T1000 (cell line): ENCODE measurements at regions not wholly inside any gene's neighbourhood (a gene's known extent, or its start where the extent isn't known, plus 50 kb on each side); places are given as distances from the start of the nearest gene placed in this dataset.

Experiments used
- DNase-seq: peaks from one replicate; lab custom pipeline; 2025; ENCODE audit warnings: mixed read lengths; lab: John Stamatoyannopoulos, UW

GRCh38 chr1:80910426-80910825 is 890.3 kb upstream of the ADGRL2 start:
- no peak for DNase-seq

GRCh38 chr1:80909172-80909784 is 891.5 kb upstream of the ADGRL2 start:
- DNase-seq: no peak

- no peak for DNase-seq
Measured at GRCh38 chr1:80896781-80897356, 903.9 kb upstream of the ADGRL2 start.

- DNase-seq: no peak
Measured at GRCh38 chr1:80894921-80895320, 905.8 kb upstream of the ADGRL2 start.

- no peak for DNase-seq
Measured at GRCh38 chr1:80893115-80893514, 907.6 kb upstream of the ADGRL2 start.

- no peak for DNase-seq
Measured at GRCh38 chr1:80892539-80892938, 908.2 kb upstream of the ADGRL2 start.

GRCh38 chr1:80891871-80892270 is 908.9 kb upstream of the ADGRL2 start:
- no peak for DNase-seq

- DNase-seq: no peak
Measured at GRCh38 chr1:80882553-80882952, 918.2 kb upstream of the ADGRL2 start.

- no peak for DNase-seq
Measured at GRCh38 chr1:80878343-80878742, 922.4 kb upstream of the ADGRL2 start.

- no peak for DNase-seq
Measured at GRCh38 chr1:80876035-80876434, 924.7 kb upstream of the ADGRL2 start.

GRCh38 chr1:80869299-80869698 is 931.4 kb upstream of the ADGRL2 start:
- no peak for DNase-seq

GRCh38 chr1:80847904-80848303 is 952.8 kb upstream of the ADGRL2 start:
- DNase-seq: no peak

GRCh38 chr1:80846966-80847365 is 953.8 kb upstream of the ADGRL2 start:
- no peak for DNase-seq

GRCh38 chr1:80842796-80843195 is 957.9 kb upstream of the ADGRL2 start:
- DNase-seq: no peak

- DNase-seq: no peak
Measured at GRCh38 chr1:80841261-80841660, 959.5 kb upstream of the ADGRL2 start.

GRCh38 chr1:80837066-80837465 is 963.7 kb upstream of the ADGRL2 start:
- no peak for DNase-seq

GRCh38 chr1:80836505-80836904 is 964.2 kb upstream of the ADGRL2 start:
- no peak for DNase-seq

GRCh38 chr1:80827666-80828065 is 973.1 kb upstream of the ADGRL2 start:
- DNase-seq: no peak

- DNase-seq: no peak
Measured at GRCh38 chr1:80825067-80825466, 975.7 kb upstream of the ADGRL2 start.

- DNase-seq: no peak
Measured at GRCh38 chr1:80818211-80818610, 982.5 kb upstream of the ADGRL2 start.

GRCh38 chr1:80807981-80808380 is 992.8 kb upstream of the ADGRL2 start:
- DNase-seq: no peak

GRCh38 chr1:80806431-80806830 is 994.3 kb upstream of the ADGRL2 start:
- no peak for DNase-seq

- DNase-seq: no peak
Measured at GRCh38 chr1:80801695-80802094, 999.0 kb upstream of the ADGRL2 start.

GRCh38 chr1:80799457-80799856 is 1001.3 kb upstream of the ADGRL2 start:
- no peak for DNase-seq
